ENCODE measurements at regions not wholly inside any gene's neighbourhood (a gene's known extent, or its start where the extent isn't known, plus 50 kb on each side); places are given as distances from the start of the nearest gene placed in this dataset.

- TF ChIP-seq CTCF (IDR thresholded peaks at IDR 0.05 in 2 of 3, conservative IDR thresholded peaks at IDR 0.05 in 1 of 3; ENCODE audit: control insufficient read depth in 2 of 3, extremely low read depth in 1 of 3, insufficient read depth in 1 of 3, low read depth in 3 of 3, low read length in 3 of 3): no peak
- no peak for TF ChIP-seq NR2C2 (IDR thresholded peaks at IDR 0.05; ENCODE audit: borderline replicate concordance, control insufficient read depth, insufficient read length, low read depth)
- no peak for TF ChIP-seq NR2C1 (IDR thresholded peaks at IDR 0.05)
- TF ChIP-seq CBFB (IDR thresholded peaks at IDR 0.05; ENCODE audit: low read depth): no peak
- no peak for TF ChIP-seq CBX5 (IDR thresholded peaks at IDR 0.05; ENCODE audit: low read depth)
Measured at GRCh38 chr4:184962125-184962638, 56.1 kb upstream of the HELT start.
